Activated naive CD4-positive, alpha-beta T cell (primary cell): ENCODE measurements at regions not wholly inside any gene's neighbourhood (a gene's known extent, or its start where the extent isn't known, plus 50 kb on each side); places are given as distances from the start of the nearest gene placed in this dataset.
"Not testable (repeated sequence)": the region's sequence is repeated elsewhere in the genome, so short reads cannot be mapped to it uniquely, and the experiment has no call there.

ENCODE experiments used
- DNase-seq, 4 experiments: peaks; one replicate each; lab custom pipeline; 2025; lab: John Stamatoyannopoulos, UW

DNA sequence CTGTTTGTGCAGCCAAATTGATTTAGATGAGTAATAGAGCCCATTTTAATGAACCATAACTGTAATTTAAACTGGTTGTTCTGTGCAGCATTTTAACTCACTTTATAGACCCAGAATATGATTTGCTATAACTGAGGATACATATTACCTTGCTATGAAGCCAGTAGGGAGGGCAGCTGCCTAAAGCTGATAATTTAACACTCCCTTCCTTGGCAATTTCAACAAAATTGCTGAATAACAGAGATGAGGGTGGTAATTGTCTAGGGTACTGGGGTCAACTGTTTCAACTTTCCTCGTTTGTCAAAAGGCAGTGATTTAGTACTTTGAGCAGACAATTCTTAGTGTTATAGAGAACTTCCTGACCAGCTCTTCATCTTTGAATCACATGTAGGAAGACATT lies 304.9 kb upstream of the POU1F1 start:
- no peak for DNase-seq

- no peak for DNase-seq
Measured at GRCh38 chr3:87576752-87577151, 300.4 kb upstream of the POU1F1 start.

- DNase-seq: no peak
Measured at GRCh38 chr3:87575550-87575949, 299.2 kb upstream of the POU1F1 start.

GRCh38 chr3:87568331-87568730 lies 291.9 kb upstream of the POU1F1 start:
- no peak for DNase-seq

DNA sequence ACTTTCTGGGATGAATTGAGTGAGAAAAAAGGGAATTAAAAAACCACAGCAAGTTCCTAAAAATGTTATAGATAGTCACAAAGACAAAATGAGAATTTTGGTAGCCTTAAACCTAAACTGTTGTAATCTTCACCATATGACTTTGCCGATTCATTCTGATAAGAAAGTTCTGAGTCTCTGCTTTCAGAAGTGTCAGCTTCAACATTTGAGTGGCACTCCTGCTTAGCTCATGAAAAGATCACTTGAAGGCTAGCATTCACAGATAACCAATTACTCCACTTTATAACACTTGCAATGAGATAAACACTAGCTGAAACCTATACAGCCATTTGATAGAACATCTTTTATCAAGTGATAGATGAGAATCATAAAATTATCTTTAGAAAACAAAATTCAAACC lies 288.1 kb upstream of the POU1F1 start:
- no peak for DNase-seq

GRCh38 chr3:87563712-87564111 lies 287.3 kb upstream of the POU1F1 start:
- DNase-seq: no peak

DNA sequence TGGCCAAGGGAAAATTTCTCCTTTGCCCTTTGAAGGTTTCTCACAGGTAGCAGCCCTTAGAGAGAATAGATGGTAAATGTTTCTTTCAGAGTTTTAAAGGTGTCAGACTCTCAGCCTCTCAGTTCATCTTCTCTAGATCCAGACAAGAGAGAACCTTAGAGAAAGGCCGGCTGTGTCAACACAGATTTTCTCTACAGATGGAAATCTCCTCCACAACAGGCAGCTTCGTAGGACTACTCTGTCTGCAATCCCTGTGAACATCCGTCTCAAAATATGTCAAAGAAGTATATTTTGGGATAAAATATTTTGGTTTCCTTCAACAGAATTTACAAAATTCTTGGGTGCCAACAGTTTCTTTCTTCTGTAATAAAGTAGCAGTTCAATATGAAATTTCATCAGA lies 282.1 kb upstream of the POU1F1 start:
- DNase-seq: no peak

DNA sequence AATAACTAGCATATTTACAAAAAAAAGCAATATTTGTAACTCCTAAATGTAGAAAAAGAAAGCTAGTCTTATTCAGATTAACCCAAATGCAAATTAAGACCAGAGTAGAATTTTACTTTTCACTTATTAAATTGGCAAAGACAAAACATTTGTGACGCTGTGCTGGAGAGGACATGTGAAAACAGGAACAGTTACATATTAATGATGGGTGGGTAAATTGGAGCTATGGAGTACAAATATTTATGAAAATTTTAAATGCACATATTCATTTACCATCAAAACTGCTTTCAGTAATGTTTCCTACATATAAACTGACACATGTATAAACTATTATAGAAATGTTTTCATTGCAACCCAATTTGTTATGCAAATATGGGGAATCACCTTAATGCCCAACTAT lies 278.9 kb upstream of the POU1F1 start:
- DNase-seq: no peak

GRCh38 chr3:87553058-87553457 lies 276.7 kb upstream of the POU1F1 start:
- no peak for DNase-seq

GRCh38 chr3:87550892-87551291 lies 274.5 kb upstream of the POU1F1 start:
- DNase-seq: no peak

DNA sequence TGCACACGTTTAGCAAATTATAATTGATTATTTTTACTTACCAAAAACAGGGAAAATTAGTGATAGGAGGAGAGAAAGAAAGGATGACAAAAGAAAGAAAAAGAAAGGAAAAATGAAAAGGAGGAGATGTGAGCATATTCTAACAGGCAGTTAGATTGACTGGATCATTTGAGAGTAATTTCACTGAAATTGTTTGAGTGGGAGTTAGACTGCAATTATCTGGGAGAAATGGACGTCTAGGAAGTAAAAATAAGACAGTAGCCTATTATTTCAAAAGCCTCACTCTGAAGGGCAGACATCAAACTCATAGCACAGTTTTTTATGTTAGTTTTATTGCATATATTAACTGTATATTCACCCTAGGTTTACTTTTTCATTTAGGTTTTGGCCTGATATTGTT lies 272.8 kb upstream of the POU1F1 start:
- no peak for DNase-seq

DNA sequence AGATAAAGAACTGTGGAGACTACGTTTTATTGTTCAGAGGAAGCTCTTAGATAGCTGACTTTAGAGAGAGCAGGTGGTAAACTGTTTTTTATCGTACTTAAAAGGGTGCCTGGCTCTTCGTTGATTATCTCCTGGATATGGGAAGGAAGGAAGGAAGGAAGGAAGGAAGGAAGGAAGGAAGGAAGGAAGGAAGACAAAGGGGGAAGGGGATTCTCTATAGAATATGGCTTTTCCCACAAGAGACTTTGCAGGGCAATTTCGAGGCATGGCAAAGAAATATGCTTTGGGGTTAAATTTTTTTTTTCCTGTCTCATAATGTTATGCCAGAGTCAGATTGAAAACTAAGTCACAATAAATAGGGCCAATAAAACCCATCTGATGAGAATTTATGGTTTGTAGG lies 271.9 kb upstream of the POU1F1 start:
- DNase-seq: no peak

- no peak for DNase-seq
Measured at GRCh38 chr3:87546216-87546615, 269.8 kb upstream of the POU1F1 start.

DNA sequence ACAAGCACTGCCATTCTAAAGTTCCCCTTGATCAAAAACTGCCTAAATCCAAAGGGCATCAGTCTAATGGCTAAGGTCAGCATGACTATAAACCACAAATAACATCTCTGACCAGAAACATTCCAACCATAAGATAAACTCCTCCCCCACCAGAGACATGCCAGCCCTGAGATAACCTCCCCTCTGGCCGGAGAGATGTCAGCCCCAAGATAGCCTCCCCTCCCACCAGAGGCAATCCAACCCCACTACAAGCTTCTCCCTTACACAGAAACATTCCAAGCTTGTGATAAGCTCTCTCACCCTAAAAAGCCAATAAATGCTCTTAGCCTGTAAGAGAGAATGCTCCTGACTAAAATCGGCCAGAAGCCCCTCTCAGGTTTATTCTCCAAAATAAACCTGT lies 267.0 kb upstream of the POU1F1 start:
- not testable (repeated sequence) for DNase-seq

GRCh38 chr3:87541723-87542122 lies 265.3 kb upstream of the POU1F1 start:
- DNase-seq: no peak

DNA sequence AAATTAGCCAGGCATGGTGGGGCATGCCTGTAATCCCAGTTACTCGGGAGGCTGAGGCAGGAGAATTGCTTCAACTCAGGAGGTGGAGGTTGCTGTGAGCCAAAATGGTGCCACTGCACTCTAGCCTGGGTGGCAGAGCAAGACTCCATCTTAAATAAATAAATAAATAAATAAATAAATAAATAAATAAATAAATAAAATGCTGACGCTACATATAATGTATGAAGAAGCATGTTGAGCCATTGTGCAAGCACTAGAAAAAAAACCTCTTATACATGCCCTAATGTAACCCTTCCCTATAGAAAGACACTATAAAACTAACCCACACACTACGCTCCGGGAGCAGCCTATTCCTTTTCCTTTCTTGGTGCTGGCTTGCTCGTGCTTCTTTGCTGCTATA lies 262.3 kb upstream of the POU1F1 start:
- not testable (repeated sequence) for DNase-seq

- DNase-seq: no peak
Measured at GRCh38 chr3:87509401-87509800, 233.0 kb upstream of the POU1F1 start.

DNA sequence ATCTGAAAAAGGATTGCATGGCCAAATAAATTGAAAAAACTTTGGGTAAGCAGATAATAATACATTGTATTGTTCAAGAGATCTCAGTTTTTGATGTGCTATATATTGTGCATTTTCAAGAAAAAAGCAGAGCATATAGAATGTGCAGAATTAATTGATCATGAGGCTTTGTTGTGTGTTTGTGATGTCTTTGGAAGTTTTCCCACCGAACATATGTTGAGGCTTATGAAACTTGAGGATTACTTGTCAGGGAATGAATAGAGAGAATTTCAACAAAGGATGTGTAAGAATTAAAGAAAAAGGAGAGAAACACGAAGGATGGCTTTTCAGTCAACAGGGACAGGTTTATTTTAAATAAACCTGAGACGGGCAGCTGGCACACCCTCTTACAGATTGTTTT lies 232.5 kb upstream of the POU1F1 start:
- DNase-seq: no peak

DNA sequence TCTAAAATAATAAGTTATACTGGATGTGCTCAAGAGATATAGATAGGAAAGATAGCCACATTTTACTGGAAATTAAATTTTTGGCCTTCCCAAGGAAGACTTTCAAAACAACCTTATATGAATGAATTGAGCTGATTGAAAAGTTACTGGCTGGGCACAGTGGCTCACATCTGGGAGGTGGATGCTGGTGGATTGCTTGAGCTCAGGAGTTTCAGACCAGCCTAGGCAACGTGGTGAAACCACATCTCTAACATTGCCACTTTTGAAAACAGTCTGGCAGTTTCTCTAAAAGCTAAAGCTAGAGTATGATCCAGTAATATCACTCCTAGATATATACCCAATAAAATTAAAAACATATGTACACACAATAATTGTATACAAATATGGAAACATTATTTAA lies 231.4 kb upstream of the POU1F1 start:
- no peak for DNase-seq

DNA sequence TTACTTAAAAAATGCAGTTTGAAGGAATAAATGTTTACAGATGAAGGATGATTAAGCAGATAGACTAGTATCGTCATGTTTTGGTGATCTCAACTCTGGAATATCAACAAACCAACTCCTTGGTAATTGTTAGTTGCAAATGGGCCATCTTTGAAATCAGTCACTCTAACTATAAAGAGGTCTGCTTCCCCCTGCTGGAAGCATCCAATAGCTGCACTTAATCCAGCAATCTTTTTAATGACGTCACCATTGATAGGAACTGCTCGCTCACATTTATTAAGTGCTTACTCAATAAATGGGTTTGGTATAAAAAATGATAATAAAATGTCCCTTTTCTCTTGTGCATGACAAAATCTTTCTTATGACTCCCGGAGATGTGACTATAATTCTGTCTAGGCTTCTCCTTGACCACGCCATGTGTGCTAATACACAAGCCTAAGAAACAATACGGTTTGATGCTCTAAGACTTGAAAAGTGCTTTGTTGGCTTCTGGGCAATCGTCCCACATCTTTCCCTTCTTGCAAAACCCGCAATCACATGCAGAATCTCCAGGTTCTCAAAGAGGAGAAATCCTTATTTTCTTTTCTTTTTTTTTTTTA lies 227.6 kb upstream of the POU1F1 start:
- no peak for DNase-seq

GRCh38 chr3:87501076-87501475 lies 224.7 kb upstream of the POU1F1 start:
- no peak for DNase-seq

GRCh38 chr3:87498358-87499080 lies 222.1 kb upstream of the POU1F1 start:
- no peak for DNase-seq

DNA sequence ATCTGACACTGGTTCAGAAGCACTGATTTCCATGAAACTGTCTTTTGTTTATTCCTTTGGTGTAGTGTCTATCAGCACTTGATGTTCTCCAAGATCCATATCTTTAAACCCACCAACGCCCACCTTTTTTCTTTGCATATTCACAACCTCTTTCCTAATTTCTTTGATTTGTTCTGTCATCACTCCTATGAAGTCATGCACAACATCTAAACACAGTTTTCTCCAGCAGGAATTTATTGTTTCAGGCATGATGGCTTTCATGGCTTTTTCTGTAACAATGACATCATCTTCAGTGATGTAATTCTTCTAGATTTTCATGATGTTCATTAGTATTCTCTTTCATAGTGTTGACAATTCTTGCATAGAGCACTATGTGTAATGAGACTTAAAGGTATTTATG lies 219.6 kb upstream of the POU1F1 start:
- no peak for DNase-seq

GRCh38 chr3:87494264-87494663 lies 217.9 kb upstream of the POU1F1 start:
- DNase-seq: no peak
